DMS153 treated with DMSO at 0.1 percent for 48 hours (cell line): ENCODE measurements at regions not wholly inside any gene's neighbourhood (a gene's known extent, or its start where the extent isn't known, plus 50 kb on each side); places are given as distances from the start of the nearest gene placed in this dataset.

Experiments
- DNase-seq: peaks from one replicate; lab custom pipeline; 2025; ENCODE audit not compliant: unreplicated experiment; lab: John Stamatoyannopoulos, UW

DNA sequence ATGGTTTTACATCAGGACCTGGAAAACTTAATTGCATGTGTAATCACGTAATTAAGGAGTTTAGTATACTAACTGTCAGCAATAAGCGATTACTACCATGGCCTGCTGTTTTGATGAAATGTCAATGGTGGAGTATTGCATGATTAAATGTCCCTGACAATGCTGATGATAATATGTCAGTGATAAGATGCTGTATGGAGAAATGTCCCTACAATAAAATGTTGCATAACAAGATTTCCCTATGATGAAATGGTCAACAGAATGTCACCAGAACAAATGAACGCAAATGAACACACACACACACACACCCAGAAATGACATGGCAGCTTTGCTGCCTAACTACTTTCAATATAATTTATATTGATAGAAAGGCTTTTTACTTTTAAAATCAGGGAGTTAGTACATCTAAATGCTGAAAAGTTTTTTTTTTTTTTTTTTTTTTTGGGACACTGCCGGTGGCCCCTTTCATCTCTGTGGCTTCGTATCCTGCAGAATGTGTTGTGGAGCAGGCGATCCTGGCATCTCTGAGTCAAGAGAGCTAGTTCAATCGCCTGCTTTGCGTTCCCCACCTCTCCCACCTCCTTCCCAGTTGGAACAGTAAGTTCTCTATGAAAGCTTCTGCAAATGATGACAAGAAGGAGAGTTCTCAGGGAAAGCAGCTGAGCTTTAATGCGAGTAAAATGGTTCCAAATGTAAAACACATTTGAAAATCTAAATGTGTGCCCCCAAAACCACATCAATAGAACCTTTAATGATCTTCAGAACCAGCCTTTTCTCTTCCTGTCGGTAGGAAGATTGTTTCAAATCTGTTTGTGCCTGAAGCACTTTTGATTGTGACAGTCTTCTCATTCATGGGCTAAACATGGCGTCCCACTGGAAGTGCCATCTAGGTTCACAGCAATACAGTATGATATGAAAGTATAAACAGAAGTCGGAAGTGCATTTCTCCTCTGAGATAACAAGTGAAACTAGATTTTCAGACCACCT, 170.1 kb upstream of the GBE1 start:
- DNase-seq = no peak

DNA sequence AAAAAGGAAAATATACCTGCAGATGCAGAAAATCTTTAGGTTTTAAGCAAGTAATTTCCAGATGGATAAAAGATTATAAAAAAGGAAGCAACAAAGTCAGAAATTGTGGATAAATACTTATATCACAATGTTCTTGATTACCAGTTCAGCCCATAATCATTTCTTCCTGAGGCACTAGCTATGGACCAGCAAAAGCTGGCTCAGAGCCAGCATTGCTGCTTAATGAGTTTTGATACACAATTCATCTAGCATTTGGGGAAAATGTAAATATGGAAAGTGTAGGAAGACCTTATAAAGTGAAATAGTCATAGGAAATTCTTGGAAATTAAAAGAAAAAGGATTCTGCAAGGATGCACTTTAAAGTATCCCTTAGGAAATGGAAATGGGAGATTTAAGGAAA, 168.3 kb upstream of the GBE1 start:
- DNase-seq = no peak

DNA sequence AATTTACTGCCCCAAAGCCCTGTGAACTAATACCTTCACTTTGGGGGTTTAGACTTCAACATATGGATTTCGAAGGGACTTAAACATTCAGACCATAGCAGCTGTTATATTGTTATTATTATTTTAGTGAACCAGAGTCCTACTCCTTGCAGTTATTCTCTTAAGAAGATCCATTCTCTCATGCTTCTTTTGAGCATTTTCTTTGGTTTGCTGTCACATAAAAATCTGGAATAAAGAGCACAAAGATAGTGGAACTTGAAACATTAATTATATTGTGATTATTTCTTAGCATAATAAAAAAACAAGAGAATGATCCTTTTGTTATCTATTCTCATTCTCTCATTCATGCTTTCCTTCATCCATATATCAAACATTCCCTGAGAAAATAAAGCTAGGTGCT, 166.4 kb upstream of the GBE1 start:
- DNase-seq = no peak

- no peak for DNase-seq
These were observed 163.9 kb upstream of the GBE1 start for GRCh38 chr3:81925385-81925784.

- no peak for DNase-seq
These were observed 161.6 kb upstream of the GBE1 start for GRCh38 chr3:81923038-81923437.

DNA sequence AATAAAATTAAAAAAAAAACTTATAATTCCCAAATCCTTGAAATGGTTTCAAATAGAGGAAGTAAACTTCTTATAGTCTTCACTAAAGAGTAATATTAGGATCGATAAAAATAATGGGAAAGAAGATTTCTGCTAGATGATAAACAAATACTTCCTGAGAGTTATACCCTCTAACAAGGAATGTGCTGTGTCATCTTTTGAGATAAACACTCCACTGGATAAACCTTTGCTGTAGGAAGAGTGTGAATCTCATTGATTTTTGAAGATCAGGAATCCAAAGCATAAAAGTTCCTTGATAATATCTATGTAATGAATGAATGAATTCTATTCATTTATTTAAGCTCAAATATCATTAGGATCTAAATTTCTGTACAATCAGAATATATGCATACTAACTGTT, 161.0 kb upstream of the GBE1 start:
- no peak for DNase-seq

GRCh38 chr3:81920816-81921215, 159.4 kb upstream of the GBE1 start:
- peak; percentile 1 for DNase-seq

DNA sequence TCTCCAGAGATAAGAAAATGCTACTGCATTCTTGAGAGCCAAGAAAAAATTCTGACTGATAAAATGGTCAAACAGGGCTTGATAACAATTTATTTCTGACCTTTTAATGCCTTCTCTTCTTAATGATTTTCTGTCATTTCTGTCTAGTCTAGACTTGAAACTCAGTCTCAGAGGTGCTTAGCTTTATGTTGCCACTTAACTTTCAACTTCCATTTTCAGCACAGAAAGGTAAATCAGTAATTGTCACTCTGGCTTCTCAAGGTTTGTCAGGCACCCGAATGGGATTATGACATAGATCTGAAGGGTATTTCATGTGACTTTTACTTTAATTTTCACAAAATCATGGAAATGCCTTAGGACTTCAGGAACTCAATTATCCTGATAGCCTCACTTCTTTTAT, 155.4 kb upstream of the GBE1 start:
- no peak for DNase-seq

DNA sequence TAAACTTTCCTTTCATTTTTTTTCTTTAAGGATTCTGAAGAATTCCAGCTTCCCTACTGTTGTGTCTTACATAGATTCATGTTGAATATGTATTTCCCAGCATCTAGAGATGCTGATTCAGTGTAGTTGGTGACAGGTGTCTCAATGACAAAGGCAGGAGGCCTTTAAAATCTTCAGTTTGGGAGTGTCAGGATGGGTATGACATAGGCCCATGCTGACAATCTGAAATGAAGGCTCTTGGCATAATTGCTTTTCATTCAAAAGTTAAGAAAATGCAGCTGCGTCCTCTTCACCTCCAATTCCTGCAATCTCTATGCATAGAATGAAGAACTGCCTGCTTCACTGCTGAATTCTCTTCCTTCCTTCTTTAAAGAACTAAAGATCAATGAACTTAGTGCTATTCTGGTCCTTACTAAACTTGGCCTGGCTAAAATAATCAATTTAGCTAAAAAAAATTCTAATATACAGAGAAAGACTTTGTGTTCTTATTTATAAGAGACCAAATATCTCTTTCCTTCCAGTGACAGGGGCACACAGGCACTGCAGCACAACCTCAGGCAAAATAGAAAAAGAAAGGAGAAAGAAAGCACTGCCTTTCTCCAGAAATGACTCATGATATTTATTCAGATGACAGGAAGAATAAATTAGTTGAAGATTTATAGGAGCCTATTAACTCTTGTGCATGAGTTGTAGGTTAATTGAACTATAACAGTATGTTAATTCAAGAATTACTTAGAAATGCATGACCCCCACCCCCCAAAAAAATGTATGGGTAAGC, 152.6 kb upstream of the GBE1 start:
- DNase-seq = no peak

GRCh38 chr3:81911221-81911620, 149.8 kb upstream of the GBE1 start:
- no peak for DNase-seq

GRCh38 chr3:81910244-81910852, 148.9 kb upstream of the GBE1 start:
- peak; percentile 2 for DNase-seq

DNA sequence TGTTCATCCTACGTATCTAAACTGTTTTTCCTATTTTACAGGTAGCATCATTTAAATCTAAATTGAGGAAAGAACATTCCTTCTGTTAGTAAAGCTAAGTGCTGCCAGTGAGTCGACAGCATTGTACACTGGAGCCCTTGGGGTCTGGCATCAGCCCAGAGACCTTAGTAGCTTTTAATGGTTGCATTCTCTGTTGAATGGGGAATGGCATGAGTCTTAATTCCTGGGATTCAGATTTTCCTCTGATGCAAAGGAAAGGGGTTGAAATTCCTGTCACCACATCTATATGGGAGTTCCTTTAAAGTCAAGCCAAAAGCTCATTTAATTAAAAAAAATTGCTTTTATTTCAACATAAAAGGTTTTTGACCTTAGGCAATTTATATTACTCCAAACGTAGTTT, 148.4 kb upstream of the GBE1 start:
- DNase-seq = no peak

GRCh38 chr3:81908561-81908960, 147.1 kb upstream of the GBE1 start:
- DNase-seq = no peak

- DNase-seq = no peak
These were observed 136.9 kb upstream of the GBE1 start for GRCh38 chr3:81898336-81898735.

DNA sequence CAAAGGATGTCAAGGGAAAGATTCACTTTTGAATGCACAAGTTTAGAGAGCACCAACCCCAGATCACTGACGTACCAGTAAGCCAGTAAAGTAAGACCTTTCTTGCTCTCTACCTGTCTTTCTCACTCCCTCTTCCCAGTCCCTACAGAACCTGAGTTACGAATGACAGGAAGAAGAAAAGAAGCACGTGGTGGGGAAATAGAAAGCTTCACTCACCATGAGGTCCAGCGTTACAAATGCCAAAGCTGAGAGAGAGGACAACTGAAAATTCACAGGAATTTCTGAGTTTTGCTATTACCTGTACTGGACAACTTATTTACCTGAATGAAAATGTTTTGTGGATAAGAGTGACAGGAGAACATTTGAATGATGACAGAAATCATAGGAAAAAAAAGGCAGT, 133.2 kb upstream of the GBE1 start:
- DNase-seq = no peak

GRCh38 chr3:81891055-81891895, 129.8 kb upstream of the GBE1 start:
- DNase-seq = no peak

- no peak for DNase-seq
These were observed 127.6 kb upstream of the GBE1 start for GRCh38 chr3:81888914-81889557.

DNA sequence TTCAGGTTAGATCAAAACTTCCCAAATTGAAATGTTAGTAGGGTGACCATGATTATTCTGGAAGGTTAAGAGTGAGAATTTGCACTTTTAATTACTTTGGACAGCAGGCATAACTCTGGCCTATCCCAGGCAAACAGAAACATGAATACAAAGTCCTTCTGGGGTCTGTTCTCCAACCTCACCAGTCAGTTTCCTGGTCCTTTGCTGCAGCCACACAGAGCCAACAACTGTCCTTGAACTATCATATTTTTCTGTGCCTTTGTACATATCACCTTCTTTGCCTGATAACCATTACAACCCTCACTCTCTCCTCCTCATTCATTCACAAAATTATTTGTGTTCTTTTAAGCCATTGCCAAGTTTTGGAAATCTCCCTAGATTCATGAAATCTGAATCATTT, 126.0 kb upstream of the GBE1 start:
- DNase-seq = no peak

DNA sequence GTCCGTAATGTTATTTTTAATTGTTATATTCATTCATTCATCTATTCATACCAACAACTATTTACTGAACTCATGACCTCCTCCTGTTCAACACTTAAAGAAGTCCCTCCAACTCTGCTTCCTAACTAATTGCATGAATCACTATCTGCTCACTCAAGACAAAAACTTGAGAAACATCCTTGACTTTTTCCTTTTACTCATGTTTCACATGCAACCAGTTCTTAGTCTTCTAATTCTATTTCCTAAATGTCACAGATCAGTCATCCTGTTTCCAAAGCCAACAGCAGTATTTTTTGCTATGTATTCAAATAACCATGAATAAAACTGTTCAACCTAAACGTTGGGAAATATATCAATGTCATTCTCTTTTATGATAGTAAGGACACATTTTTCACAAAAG, 124.6 kb upstream of the GBE1 start:
- DNase-seq = no peak

GRCh38 chr3:81884791-81885190, 123.3 kb upstream of the GBE1 start:
- DNase-seq = no peak
